Bone marrow (tissue), 2 donors: ENCODE measurements at regions not wholly inside any gene's neighbourhood (a gene's known extent, or its start where the extent isn't known, plus 50 kb on each side); places are given as distances from the start of the nearest gene placed in this dataset.

Experiments
- DNase-seq, 2 donors: peaks; one replicate each; lab custom pipeline; 2025; lab: John Stamatoyannopoulos, UW

DNA sequence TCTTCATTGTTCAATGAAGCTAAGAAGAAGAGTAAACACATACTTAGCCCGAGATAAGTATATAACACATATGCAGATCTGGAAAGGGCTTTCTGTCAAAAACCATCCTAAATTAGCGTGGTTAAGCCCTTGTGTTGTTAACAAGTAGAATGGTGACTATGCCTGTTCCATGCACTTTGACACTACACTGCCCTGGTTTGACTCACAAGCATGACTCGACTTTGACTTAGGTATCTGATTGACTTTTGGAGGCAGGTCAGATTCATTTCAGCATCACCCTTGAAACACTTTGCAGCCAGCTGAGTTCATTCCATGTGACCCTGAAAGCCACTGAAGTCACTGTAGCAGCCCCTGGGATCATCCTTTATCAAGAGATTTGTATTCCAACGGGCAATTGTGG lies 239.8 kb downstream of the TBX18 start:
- DNase-seq = no peak

DNA sequence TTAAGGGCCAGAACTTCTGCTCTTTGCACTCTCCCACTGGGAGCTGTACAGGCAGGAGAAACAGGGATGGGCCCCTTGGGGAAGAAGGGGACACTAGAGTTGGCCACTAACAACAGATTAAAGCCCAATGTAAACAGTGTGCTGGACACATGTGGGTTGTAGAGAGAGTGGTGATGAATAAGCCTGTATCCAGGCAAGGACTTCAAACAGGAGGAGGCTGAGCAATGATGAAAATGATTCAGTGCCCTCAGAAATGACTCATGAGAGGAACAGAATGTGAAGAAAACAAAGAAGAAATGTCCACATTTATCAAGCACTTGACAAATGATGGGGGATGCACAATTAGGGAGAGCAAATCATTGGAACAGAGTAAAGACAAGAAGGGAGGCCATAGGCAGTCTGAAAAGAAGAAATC lies 242.3 kb downstream of the TBX18 start:
- no peak for DNase-seq

DNA sequence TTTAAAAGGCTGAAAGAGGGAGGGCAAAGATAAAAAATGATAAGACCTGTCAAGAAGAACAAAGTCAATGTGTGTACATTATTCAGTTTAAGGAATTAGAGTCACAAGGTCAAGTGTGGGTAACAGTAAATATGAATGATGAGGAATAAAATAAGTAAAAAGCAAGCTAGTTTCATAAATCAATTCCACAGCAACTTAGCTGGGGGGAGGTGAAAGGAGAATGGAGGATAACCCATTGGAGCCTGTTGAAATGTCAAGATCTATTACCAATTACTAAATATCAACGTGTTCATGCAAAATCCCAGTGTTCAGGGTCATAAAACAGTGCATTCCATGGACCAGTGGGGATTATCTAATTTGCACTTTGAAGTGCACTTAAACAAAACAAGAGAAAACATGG lies 242.9 kb downstream of the TBX18 start:
- no peak for DNase-seq

DNA sequence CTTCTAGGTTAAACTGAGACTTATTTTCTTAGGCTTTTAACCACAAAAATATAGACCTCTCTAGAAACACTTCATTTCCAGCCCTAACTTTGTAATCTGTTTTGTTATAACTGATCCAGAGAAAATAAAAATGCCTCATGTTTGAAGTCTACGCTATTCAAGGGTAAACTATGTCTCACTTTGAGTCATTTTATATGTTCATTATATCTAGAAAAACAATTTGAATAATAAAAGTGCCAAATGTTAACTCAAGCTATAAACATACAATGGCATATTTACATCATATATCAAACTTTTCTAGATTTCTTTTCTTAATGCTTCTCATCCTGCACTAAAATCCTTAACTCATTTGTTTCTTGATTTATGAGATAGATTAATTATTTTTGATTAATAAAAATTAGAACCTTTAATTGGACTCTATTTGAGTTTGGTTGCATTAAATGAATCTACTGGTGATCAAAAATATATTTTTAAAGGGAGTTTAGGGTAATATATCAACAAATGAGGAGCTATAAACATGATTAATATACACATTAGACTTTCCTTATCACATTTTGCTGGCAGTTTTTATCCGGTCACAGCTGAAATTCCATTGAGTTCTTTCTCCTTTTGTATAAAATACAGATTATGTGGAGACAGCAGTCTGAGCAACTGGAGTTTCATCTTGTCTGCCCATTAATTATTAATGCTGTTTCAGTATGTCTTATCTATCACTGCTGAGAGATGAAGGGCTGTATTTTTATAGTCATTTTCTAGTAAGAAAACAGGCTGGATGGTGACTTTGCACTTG lies 246.5 kb downstream of the TBX18 start:
- DNase-seq = no peak

DNA sequence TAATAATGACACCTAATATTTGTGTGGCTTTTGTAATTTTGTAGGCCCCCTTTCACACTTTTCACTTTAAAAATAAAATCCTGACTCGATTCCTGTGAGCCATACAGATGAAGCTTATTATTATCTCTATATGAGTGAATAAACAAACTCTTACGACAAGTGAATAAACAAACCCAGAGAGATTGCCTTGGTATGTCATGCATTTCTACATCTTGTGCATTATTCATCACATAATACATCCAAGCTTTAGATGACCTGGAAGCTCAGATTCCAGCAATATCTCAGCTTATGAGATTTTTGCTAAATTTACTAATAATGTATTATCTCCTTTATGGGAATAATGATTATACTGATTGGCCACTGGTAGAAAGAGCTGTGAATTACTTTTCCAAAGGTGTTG lies 248.2 kb downstream of the TBX18 start:
- no peak for DNase-seq

DNA sequence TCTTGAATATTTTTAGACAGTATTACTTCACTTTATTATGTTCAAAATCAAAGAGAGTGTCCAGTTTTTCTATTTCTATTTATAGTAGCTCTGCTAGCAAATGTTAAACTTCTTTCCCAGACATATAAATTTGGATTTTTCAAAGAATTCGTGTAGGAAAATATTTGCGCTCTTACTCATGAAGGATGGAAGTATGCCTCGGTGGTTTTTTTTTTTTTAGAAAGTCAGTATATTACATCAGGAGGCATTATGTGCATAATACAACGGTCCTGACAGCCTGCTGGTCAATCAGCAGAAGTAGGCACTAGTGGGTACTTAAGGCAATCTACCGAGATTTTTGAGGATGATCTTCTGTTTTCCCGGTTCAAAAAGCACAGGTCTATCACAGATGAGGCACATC lies 249.3 kb downstream of the TBX18 start:
- no peak for DNase-seq

DNA sequence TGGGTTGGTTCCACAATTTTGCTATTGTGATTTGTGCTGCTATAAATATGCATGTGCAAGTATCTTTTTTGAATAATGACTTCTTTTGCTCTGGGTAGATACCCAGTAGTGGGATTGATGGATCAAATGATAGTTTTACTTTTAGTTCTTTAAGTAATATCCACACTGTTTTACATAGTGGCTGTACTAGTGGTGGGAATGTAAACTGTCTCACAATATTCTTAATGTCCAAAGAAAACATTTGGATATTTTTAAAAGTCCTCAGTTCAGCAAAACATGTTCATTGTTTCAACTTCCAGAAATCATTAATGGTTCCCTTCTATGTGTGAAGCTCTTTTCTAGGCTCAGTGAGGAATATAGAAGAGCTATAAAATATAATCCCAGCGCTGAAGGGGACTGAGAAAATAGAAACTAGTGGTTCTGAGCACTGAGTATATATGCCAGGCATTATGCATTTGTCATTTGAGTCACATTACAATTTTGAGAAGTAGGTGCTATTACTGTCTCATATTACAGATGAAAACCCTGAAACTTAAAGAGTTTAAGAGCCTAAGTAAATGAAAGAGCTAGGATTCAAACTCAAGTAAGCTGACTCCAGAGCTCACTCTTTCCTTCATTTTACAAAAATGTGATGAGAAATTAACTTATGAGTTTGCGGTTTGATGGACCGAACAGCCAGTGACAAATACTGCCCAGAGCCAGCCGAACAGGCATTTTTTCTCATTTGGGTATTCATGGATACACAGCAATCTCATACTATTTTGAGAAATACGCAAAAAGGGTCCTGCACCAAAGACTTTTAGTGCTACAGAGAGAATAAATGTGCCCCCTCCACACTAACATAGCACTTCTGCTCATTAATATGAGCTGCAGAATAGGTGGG lies 250.1 kb downstream of the TBX18 start:
- DNase-seq = no peak

DNA sequence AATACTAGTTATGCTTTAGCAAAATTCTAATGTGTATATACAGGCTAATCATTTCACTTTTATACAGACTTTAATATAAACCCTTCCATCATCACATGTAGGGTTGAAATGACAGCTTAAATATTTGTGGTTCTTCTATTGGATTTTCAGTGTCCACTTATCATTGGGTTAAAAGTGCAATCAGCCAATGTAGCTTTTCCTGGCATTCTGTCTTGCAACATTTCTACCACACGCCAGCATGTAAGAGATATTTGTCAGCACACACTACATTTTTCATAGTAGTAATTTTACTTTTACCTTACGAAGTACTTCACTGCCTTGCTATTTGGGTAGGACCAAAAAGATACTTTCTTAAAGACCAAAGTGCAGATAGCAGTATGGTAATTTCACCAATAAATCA lies 252.0 kb downstream of the TBX18 start:
- DNase-seq = no peak

DNA sequence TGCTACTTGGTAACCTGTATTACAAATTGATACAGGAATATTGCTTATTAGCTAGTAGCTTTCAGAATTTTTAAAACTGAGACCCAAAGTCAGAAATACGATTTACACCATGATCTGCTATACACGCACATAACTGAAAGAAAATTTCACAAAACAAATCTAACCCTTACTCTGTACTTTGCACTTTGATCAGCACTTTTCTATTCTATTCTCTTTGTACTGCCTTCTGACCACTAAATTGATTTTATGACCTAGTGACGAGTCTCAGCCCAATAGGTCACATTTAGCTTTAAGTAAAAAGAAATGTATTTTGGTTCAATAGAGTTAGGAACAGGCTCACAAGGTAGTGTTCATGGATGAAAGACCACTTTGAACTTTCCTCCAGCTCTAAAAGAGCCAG lies 252.5 kb downstream of the TBX18 start:
- no peak for DNase-seq

DNA sequence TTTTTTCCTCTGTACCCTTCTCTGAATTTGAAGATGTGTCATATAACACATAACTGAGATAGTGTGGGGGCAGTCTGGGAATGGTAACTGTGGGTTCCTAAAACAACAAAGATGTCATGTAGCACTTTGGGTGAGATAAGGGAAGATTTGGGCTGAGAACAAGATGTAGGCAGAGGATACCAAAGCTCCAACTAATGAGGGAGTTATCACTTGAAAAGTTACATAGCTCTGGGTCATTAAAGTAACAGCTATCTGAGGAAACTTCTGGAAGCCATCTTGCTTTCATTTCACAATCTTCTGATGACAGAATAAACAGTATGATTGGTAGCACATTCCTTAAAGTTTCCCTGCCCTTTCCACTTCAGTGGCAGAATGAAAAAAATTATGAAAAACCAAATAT lies 255.4 kb downstream of the TBX18 start:
- no peak for DNase-seq

DNA sequence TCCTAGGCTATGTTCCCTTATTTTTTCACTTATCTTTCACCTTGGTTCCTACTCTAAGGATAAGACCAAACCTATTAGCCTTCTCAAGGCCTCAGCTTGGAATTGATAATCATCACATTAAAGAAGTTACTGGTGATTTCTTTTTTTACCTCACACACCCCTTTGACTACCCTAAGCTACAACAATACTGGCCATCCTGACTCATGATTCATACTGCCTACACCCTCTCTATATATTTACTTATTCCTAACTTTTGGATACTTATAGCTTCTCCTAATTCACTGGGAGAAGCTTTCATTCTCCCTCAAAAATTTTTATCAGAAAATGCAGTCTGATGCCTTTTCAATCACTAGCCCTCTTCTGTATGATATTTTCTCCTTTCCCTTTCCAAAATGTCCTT lies 256.1 kb downstream of the TBX18 start:
- DNase-seq = no peak

DNA sequence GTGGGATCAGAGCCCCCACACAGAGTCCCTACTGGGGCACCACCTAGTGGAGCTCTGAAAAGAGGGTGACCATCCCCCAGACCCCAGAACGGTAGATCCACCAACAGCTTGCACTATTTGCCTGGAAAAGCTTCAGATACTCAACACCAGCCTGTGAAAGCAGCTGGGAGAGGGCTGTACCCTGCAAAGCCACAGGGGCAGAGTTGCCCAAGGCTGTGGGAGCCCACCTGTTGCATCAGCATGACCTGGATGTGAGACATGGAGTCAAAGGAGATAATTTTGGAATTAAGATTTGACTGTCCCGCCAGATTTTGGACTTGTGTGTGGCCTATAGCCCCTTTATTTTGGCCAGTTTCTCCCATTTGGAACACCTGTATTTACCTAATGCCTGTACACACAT lies 260.4 kb downstream of the TBX18 start:
- no peak for DNase-seq

DNA sequence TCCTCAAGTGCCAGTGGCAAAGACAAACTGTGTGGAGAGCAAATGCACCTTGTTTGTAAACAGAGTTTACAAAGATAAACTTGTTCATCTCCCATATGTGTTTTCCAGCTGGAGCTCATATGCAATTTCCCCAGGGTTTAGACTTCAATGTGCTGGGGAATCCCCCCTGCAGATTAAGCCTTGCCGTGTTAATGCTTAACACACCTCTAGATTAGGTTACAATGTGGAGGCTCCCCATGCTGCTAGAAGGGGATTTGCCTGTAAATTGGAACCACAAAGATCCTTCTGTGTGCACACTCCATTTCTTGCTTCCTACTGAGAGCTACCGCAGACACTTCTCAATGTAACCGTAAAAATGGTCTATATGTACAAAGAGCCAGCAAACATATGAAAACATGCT lies 263.1 kb downstream of the TBX18 start:
- no peak for DNase-seq

DNA sequence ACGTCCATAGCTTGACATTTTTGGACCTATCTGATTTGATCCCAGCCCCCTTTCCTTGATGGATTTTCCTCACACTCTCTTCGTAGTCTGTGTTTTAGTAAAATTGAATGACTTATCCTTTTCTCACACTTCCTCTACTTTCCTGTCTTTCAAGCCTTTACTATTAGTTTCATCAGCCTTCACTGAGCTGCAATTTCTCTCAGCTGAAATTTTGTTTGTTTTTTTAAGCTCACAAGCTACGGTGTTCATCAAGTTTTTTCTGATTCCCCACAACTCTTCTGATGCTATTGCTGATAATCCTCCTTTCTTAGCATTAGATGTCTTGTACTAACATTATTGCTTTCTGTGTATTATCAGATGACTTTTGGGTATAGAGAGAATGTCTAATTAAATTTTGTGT lies 263.7 kb downstream of the TBX18 start:
- DNase-seq = no peak

DNA sequence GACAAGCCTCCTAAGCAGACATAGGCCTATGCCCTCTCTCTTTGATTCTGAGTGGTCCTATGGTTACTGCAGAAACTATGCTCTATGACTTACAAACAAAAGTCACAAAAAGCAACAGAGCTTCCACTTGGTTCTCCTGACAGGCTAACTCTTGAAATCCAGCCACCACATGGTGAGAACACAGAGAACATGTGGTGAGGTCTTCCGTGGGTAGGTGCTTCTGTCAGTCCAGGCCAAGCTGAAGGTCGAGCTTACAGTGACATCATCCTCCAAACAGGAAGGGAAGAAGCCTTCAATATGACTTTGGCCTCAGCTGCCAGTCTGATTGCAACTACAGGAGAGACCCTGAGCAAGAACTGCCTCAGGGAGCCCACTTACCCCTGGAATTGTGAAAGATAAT lies 265.5 kb downstream of the TBX18 start:
- no peak for DNase-seq

DNA sequence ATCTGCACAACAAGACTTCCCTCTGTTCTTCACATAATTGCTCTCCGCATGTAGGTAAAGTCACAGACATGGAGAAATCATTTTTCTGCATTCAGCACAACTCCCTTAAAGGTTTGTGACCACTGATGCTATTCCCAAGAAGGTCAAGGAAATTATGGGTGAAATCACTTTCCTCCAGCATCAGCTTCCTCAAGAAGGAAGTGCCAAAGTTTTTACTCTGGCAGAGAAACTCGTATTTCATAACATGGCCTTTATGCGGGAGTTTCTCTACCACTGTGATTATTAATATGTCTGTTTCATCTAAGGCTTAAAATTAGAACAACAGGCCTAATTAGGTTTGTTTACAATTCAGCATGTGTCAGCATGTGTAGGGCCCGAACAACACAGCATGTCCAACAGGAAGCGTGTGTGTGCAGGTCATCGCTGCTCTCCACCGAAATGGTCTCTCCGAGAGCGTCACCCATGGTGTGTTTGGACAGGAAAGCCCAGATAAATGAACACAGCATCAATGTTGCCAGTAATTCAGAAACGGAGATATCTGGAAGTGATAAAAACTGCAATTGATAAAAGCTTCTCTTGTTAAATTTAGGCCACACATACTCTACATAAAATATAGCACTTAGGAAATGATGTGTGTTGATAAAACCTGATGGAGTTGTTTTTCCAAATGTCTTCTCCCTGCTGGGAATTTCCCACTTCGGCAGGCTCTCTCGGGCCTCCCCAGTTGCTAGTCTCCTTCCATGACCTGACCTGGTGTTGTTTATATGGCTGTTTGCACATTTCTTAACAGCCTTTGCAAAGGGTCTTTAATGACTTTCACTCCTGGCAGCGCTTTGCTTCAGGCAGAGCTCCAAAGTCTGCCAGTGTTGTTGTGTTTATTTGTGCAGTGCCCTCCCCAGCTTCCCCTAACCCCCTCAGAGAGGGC lies 265.1 kb upstream of the CEP162 start:
- no peak for DNase-seq

DNA sequence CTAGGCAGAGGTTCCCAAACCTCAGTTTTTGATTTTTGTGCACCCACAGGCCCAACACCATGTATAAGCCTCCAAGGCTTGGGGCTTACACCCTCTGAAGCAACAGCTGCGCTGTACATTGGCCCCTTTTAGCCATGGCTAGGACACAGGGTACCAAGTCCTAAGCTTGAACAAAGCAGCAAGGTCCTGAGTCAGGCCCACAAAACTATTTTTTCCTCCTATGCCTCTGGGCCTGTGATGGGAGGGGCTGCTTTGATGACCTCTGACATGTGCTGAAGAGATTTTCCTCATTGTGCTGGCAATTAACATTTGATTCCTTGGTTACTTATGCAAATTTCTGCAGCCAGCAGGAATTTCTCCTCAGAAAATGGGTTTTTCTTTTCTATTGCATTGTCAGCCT lies 262.2 kb upstream of the CEP162 start:
- DNase-seq = no peak

DNA sequence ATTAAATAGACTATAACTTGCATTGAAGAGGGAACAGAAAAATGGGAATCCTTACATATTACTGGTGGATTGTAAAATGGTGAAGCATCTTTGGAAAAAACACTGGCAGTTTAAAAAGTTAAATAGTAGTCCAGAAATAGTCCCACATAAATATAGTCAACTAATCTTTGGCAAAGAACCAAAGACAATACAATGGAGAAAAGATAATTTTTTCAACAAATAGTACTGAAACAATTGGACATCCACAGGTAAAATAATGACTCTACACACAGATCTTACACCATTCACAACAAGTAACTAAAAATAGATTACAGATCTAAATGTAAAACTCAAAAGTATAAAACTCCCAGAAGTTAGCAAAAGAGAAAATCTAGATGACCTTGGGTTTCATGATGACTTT lies 259.1 kb upstream of the CEP162 start:
- DNase-seq = no peak

DNA sequence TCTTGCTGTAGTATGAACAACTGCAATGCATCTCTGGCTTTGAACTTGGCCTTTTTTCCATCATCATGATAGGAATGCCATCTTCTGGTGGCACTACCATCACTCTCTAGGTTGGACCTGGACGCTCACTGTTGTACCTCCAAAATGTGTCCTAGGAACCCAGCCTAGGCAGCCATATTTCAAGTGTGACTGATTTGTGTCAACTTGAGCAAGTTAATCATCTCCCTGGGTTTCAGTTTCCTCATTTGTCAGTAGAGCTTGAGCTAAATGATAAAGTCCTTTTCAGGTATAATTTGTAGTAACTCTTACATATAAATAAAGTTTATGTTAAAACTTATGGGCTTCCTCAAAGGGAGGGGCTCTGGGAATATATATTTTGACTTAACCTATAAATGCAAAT lies 241.7 kb upstream of the CEP162 start:
- DNase-seq = no peak

DNA sequence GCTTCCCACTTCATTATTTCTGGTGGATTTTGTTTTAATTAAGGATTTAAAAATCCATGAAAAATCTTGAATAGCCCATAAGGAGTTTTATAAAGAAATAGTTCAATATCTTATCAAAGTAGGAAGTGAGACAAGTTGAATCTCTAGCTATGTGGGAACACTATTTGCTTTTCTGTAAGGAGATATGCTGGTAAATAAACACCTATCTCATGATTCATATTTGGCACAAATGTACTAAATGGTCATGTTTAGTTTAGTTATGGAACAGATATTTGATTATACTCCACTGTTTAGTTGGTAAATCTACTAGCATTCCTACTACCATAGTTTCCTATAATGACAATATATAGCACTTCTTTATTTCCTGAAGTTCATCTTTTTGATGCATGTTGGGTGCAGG lies 239.9 kb upstream of the CEP162 start:
- no peak for DNase-seq

DNA sequence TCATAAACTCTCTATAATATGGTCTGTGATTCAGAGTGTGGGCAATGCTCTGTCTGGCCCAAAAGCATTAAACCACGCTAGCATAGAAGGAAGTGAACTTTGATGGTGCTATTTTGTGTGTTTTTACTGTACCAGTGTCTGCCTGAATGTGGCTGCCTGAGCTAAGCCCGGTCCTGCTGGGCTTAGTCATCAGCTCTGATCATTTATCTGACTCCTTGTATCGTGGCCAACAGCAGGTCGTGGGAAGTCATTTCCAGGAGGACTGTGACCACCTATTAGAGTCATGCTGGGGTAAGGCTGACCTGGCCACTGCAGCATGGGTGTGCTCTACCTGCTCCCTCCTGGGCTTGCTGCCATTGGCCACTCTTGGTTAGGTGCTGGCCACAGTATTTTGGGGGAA lies 239.1 kb upstream of the CEP162 start:
- DNase-seq = no peak

DNA sequence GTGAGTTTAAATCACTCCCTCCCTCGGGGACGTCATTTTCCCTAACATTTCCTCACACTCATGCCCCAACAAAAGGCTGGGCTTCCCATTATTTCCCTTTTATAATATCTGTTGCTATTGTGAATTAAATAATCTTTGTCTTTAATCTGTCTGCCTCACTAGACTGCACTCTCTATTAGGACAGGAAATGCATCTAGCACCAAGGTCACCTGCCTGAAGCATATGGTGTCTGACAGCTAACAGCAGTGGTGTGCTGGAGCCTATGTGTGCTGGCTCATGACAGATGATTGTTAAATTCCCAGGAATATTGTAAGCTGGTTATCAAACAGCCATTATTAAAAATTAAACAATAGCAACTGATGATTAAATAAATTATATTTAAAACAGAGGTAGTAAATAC lies 237.0 kb upstream of the CEP162 start:
- DNase-seq = no peak
